ENCODE measurements at regions not wholly inside any gene's neighbourhood (a gene's known extent, or its start where the extent isn't known, plus 50 kb on each side); places are given as distances from the start of the nearest gene placed in this dataset.

DNA sequence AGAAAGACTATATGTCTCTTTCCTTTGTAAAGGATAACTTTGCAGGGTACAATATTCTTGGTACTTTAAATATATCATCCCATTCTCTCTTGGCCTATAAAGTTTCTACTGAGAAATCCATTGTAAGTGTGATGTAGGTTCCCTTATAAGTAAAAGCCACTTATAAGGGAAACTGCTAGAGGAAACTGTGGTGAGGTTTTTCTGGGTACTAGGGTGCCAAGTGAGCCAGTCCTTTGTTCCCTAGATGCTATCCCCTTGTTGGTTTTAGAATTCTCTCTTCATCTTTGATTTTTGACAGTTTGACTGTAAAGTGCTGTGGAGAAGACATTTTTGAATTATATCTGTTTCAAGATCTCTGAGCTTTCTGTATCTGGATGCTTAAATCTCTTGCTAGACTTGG lies 108.9 kb upstream of the NEK7 start:
- TF ChIP-seq, protein P1, sequence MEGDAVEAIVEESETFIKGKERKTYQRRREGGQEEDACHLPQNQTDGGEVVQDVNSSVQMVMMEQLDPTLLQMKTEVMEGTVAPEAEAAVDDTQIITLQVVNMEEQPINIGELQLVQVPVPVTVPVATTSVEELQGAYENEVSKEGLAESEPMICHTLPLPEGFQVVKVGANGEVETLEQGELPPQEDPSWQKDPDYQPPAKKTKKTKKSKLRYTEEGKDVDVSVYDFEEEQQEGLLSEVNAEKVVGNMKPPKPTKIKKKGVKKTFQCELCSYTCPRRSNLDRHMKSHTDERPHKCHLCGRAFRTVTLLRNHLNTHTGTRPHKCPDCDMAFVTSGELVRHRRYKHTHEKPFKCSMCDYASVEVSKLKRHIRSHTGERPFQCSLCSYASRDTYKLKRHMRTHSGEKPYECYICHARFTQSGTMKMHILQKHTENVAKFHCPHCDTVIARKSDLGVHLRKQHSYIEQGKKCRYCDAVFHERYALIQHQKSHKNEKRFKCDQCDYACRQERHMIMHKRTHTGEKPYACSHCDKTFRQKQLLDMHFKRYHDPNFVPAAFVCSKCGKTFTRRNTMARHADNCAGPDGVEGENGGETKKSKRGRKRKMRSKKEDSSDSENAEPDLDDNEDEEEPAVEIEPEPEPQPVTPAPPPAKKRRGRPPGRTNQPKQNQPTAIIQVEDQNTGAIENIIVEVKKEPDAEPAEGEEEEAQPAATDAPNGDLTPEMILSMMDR (conservative IDR thresholded peaks at IDR 0.05 in 1 of 2, IDR thresholded peaks at IDR 0.05 in 1 of 2; ENCODE audit: low read depth in 1 of 2, low read length in 2 of 2), result no peak
- no peak for TF ChIP-seq EZH2 (IDR thresholded peaks at IDR 0.05; ENCODE audit: low read length, missing control alignments)
- Histone ChIP-seq H3K4me3 (replicated peaks in 1 of 4; ENCODE audit: control extremely low read depth in 1 of 4, insufficient read depth in 1 of 4, low read depth in 3 of 4, low read length in 4 of 4) (no peak overlapping the region), H3K27me3 (ENCODE audit: control insufficient read depth, insufficient read depth, low read length) (no peaks in the 10 kb centered on the region), H3K79me2 (ENCODE audit: control insufficient read depth, insufficient read depth, low read length) (no peaks in the 10 kb centered on the region), H3K9ac (ENCODE audit: insufficient read depth, low read length) (no peak overlapping the region), H2AFZ (ENCODE audit: low read length) (no peak overlapping the region), H3K36me3 (ENCODE audit: control insufficient read depth, insufficient read depth, low read length) (no peaks in the 10 kb centered on the region), H3K27ac (ENCODE audit: insufficient read depth, low read length) (no peak overlapping the region), H3K4me2 (ENCODE audit: extremely low read depth, insufficient read depth, low read length) (no peak overlapping the region), H4K20me1 (ENCODE audit: control insufficient read depth, extremely low read depth, insufficient read depth, low read length) (no peaks in the 10 kb centered on the region), H3K9me3 (ENCODE audit: control insufficient read depth, insufficient read depth, low read depth, low read length) (no peaks in the 10 kb centered on the region), H3K4me1 (ENCODE audit: control insufficient read depth, extremely low read depth, insufficient read depth, low read length) (no peaks in the 10 kb centered on the region)
- DNase-seq (ENCODE audit: low read depth in 2 of 2), result no peak

GRCh38 chr1:198054510-198054909 lies 102.3 kb upstream of the NEK7 start:
- no peak for DNase-seq (ENCODE audit: low read depth in 2 of 2)
- Histone ChIP-seq H3K9me3 (ENCODE audit: control insufficient read depth, insufficient read depth, low read depth, low read length) (no peaks in the 10 kb centered on the region), H3K4me1 (ENCODE audit: control insufficient read depth, extremely low read depth, insufficient read depth, low read length) (no peaks in the 10 kb centered on the region), H3K9ac (ENCODE audit: insufficient read depth, low read length) (no peak overlapping the region), H3K36me3 (ENCODE audit: control insufficient read depth, insufficient read depth, low read length) (no peaks in the 10 kb centered on the region), H4K20me1 (ENCODE audit: control insufficient read depth, extremely low read depth, insufficient read depth, low read length) (no peaks in the 10 kb centered on the region), H3K4me3 (replicated peaks in 1 of 4; ENCODE audit: control extremely low read depth in 1 of 4, insufficient read depth in 1 of 4, low read depth in 3 of 4, low read length in 4 of 4) (no peak overlapping the region), H3K27ac (ENCODE audit: insufficient read depth, low read length) (no peak overlapping the region), H3K4me2 (ENCODE audit: extremely low read depth, insufficient read depth, low read length) (no peak overlapping the region), H3K79me2 (ENCODE audit: control insufficient read depth, insufficient read depth, low read length) (no peaks in the 10 kb centered on the region), H3K27me3 (ENCODE audit: control insufficient read depth, insufficient read depth, low read length) (no peaks in the 10 kb centered on the region), H2AFZ (ENCODE audit: low read length) (no peak overlapping the region)
- no peak for TF ChIP-seq EZH2 (IDR thresholded peaks at IDR 0.05; ENCODE audit: low read length, missing control alignments)
- TF ChIP-seq, protein P1 (conservative IDR thresholded peaks at IDR 0.05 in 1 of 2, IDR thresholded peaks at IDR 0.05 in 1 of 2; ENCODE audit: low read depth in 1 of 2, low read length in 2 of 2), result no peak

DNA sequence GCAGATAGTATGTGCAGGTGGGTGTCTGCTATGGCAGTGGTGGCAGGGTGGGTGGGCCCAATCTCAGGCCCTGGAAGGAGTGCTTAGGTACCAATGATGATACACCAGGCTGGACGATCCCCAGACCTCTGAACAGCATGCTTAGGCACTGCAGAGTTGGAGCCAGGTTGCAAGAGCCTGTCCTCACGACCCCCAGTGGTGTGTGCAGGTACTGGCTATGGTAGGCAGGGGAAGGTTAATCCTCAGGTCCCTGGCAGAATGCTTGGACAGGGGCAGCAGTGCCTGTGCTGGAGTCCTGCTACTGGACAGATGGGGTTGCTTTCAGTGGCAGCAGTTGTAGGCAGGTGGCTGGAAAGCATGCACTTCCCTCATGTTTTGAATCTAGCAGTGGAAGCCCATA lies 100.5 kb upstream of the NEK7 start:
- Histone ChIP-seq H3K9ac (ENCODE audit: insufficient read depth, low read length) (no peak overlapping the region), H2AFZ (ENCODE audit: low read length) (no peak overlapping the region), H3K4me1 (ENCODE audit: control insufficient read depth, extremely low read depth, insufficient read depth, low read length) (no peaks in the 10 kb centered on the region), H3K4me3 (replicated peaks in 1 of 4; ENCODE audit: control extremely low read depth in 1 of 4, insufficient read depth in 1 of 4, low read depth in 3 of 4, low read length in 4 of 4) (no peak overlapping the region), H3K79me2 (ENCODE audit: control insufficient read depth, insufficient read depth, low read length) (no peaks in the 10 kb centered on the region), H3K36me3 (ENCODE audit: control insufficient read depth, insufficient read depth, low read length) (no peaks in the 10 kb centered on the region), H3K27me3 (ENCODE audit: control insufficient read depth, insufficient read depth, low read length) (no peaks in the 10 kb centered on the region), H3K9me3 (ENCODE audit: control insufficient read depth, insufficient read depth, low read depth, low read length) (no peaks in the 10 kb centered on the region), H3K4me2 (ENCODE audit: extremely low read depth, insufficient read depth, low read length) (no peak overlapping the region), H3K27ac (ENCODE audit: insufficient read depth, low read length) (no peak overlapping the region), H4K20me1 (ENCODE audit: control insufficient read depth, extremely low read depth, insufficient read depth, low read length) (no peaks in the 10 kb centered on the region)
- no peak for TF ChIP-seq EZH2 (IDR thresholded peaks at IDR 0.05; ENCODE audit: low read length, missing control alignments)
- TF ChIP-seq, protein P1 (conservative IDR thresholded peaks at IDR 0.05 in 1 of 2, IDR thresholded peaks at IDR 0.05 in 1 of 2; ENCODE audit: low read depth in 1 of 2, low read length in 2 of 2), result no peak
- DNase-seq (ENCODE audit: low read depth in 2 of 2), result no peak

Data from fibroblast of lung (primary cell).